HG02981 (cell line): ENCODE measurements at regions not wholly inside any gene's neighbourhood (a gene's known extent, or its start where the extent isn't known, plus 50 kb on each side); places are given as distances from the start of the nearest gene placed in this dataset.
A peak's percentile ranks its signal among the peaks of the same experiment; 100 is the strongest.

Experiments used
- ATAC-seq: cut with Tn5 transposase; IDR thresholded peaks from one replicate; pipeline ENCODE4 v1.9.1; 2021; ENCODE audit warnings: mild to moderate bottlenecking, moderate library complexity; ENCODE audit not compliant: unreplicated experiment

- no peak for ATAC-seq
These were observed 143.7 kb downstream of the IRS1 start for GRCh38 chr2:226655871-226656270.

DNA sequence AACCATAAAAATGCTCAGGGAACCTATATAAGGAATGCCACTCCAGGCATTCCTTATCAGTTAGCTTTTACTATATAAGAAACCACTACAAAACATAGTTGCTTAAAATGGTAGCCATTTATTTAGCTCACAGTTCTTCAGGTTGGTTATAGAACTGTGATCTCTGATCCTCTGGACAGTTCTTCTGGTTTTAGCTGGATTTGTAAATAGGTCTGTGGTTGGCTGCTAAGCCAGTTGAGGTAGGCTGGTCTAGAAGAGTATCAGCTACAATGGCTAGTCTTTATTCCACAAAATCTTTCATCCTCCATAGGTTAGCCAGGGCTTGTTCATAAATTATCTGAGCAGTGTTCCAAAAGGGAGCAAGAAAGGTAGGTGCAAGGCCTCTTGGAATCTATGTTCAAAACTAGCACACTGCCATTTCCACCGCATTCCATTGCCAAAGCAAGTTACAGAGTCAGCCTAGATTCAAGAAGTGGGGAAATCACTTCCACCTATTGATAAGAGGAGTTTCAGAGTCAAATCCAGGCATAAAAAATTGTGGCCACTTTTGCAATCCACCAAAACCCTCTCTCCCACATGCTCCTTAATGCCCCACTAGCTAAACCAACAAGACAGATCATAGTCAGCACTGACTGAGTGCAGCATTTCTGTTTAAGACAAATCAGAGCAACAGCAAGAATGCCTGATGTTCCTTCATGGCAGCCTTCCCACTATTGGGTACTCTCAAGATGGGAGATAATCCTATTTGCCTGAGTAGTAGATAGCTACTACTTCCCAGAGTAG is 146.4 kb downstream of the IRS1 start:
- no peak for ATAC-seq

DNA sequence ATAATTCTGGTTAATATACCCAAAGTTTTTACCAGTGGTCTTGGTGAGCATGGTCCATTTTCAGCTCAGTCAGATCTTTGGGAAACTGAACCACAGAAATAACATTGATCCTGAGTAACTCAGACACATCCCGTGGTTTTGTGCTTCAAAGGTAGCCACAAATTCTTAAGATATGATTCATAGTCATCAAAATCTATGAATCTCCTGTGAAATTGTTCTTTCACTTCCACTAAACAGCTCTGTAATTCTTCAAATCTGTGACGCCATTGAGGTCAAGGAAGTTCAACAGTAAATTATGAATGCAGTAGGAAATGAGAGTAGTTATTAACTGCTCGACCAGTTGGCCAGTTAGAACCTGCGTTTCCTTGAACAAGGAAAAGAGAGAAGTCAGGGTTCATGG is 147.3 kb downstream of the IRS1 start:
- peak; percentile 74 for ATAC-seq

- peak; percentile 76 for ATAC-seq
These were observed 149.6 kb downstream of the IRS1 start for GRCh38 chr2:226649871-226650660.

DNA sequence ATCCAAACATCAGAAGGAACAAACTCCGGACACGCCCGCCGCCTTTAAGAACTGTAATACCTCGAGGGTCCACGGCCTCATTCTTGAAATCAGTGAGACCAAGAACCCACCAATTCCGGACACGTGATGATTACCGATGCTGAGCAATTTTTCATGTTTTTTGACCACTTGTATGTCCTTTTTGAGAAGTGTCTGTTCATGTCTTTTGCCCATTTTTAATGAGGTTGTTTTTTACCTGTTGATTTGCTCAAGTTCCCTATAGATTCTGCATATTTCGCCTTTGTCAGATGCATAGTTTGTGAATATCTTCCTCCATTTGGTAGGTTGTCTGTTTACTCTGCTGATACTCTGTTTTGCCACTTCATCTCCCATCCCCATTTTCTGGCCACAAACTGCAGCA is 150.4 kb downstream of the IRS1 start:
- no peak for ATAC-seq

GRCh38 chr2:226647621-226648518 is 151.8 kb downstream of the IRS1 start:
- ATAC-seq, result no peak

GRCh38 chr2:226644399-226644865 is 155.2 kb downstream of the IRS1 start:
- ATAC-seq, result no peak

GRCh38 chr2:226643946-226644282 is 155.7 kb downstream of the IRS1 start:
- ATAC-seq, result no peak

DNA sequence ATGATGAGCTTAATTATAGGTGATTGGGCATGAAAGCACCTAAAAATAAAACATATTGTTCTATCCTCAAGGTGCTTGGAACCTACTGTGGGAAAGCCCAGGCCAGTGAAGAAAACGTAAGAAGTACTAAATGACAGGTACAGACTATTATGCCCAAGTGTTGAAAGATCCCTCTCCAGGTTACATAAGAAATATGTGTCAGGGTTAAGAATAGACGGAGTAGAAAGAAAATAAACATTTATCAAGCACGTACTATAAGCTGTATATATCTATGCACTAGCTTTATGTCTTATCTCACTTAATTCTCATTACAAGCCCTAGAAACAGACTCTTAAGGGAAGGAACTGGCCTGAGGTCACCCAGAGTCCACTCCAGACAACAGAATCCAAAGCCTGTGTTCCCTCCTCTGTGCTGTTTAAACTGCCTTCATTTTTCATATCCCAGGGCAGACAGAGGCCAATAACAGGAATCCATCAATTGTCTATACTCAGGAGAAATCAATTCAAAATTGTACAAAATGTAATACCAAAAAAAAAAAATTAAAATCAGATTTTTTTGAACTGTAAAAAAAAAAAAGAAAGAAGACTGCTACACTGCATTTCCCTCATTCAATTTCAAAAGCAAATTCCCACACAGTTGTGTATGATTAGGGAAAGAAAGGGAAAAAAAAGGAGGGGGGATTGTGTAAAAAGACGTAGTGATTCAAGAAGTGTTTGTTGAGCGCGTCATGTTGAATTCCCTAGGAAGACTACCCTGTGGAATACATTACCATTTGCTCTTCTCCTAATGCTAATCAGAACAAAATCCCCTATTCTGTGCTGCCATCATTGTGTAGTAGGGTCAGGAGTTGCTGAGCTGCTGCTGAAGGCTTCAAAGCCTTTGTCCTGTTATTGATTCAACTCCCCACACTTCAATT is 156.3 kb downstream of the IRS1 start:
- no peak for ATAC-seq

DNA sequence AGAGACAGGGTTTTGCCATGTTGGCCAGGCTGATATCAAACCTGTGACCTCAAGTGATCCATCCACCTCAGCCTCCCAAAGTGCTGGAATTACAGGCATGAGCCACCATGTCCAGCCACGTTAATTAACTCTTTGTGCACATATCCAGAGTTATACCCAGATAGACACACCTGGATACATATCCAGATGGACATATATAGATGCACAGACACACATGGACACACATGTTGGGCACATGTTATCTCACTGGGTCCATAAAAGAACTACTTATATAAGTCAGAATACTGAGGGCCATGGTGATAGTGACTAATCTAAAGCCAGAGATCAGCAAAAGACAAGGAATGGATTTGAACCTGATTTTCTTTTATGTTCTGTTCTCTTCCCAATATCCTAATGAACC is 158.6 kb downstream of the IRS1 start:
- ATAC-seq, result no peak

GRCh38 chr2:226640501-226640900 is 159.1 kb downstream of the IRS1 start:
- no peak for ATAC-seq

GRCh38 chr2:226639550-226639949 is 160.1 kb downstream of the IRS1 start:
- ATAC-seq, result no peak

DNA sequence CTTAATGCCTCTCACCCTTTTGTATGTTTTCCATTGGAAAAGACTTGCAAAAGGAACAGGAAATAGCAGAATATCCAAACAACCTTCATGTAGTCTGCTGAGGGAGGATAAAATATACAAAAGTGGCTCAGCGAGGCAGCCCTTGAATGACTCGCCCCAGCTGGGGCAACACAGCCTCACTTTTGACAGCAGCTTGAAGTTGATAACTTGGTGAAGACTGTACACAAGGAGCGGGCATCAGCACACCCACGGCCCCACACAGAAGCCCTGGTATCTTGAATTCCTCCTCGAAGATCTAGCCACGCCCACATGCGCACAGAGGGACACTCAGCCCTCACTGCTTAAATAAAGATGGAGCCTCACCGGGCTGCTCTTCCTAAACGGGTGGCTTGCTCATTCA is 161.0 kb downstream of the IRS1 start:
- ATAC-seq, result no peak

DNA sequence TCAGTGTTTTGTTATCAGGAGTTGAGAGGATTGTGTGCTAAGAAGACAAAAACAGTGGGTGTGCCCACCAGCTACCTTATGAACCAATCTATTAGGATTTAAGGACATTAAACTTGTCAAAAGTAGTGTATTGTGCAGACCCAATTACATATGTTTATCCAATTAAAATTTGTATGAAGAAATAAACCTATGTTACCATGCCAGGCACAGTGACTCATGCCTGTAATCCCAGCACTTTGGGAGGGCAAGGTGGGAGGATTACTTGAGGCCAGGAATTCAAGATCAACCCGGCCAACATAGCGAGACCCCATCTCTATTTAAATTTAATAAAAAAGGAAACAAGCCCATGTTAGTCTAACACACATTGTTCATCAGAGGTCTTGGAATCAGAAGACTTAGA is 162.2 kb downstream of the IRS1 start:
- ATAC-seq, result no peak

DNA sequence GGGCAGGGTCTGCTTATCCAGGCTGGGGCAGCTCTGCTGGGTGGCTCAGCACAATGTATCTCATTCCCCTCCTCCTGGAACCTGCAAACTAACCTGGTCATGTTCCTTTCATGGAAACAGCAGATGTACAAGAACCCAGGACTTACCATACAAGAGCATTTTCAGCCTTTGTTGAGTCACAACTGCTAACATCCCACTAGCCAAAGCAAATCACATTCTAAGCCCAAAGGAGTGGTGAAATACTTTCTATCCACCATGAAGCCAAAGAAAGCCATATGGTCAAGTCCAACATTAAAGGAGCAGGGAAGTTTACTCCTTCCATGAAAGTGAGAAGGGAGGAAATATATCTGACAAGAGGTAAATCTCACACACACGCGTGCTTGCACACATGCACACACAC is 163.0 kb downstream of the IRS1 start:
- ATAC-seq, result no peak

DNA sequence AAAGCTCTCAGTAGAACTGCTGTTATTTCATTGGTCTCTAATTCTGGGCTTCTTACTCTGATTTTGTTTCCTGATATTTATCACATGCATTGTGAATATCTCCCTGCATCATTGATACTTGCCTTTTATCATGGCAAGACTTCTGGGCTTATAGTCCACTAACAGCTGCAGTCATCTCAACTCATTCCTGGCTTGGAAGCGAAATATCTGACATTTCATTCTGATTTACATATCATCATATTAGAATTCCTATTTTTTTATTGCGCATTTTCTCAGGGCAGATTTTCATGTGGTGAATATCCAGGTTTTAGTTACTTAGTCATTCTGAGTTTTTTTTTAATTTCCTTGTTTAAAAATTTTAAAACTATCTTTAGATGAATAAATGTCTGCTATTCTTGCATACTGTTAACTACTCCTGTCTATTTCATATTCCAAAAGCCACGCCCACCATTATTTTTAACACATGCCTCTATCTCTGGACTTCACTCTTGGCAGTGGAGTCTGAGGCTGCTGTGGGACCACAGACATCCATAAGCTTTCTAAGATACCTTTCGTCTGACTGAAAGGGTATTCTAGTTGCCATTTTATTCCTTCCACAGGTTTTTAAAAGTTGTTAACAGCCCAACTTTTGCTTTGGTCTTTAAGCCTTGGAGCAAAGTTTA is 164.5 kb downstream of the IRS1 start:
- ATAC-seq, result no peak

GRCh38 chr2:226631671-226632070 is 167.9 kb downstream of the IRS1 start:
- ATAC-seq, result no peak

DNA sequence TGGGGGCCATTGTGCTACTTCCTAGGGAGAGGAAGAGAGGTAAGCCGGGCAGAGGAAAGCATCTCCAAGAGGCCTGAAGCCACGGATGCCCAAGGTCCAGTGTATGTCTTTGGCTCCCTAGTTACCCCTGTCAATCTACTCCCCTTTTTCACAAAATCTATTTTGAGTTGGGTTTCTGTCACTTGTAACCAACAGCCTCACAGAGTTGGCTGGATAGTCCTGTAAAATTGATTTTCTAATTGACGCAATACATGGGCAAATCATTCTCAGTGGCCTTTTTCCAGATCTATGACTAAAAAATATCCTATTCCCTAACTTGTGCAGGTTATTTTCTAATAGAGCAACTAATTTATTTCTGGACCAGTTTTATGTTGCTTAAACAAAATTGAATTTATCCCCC is 168.4 kb downstream of the IRS1 start:
- ATAC-seq, result no peak

DNA sequence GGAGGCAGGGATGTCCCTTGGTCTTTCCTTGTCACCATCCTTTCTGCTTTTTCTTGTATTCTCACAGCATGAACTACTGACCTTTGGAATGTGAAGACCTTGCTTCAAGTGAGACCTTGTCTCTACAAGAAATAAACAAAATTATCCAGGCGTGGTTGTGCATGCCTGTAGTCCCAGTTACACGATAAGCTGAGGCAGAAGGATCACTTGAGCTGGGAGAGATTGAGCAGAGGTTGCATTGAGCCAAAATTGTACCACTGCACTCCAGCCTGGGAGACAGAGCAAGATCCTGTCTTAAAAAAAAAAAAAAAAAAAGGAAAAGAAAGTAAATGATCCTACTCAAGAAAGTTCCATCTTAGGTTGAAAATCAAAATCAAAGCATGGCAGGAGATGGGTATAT is 173.7 kb downstream of the IRS1 start:
- ATAC-seq, result no peak
